Retina (tissue), 1 donor: ENCODE measurements at regions not wholly inside any gene's neighbourhood (a gene's known extent, or its start where the extent isn't known, plus 50 kb on each side); places are given as distances from the start of the nearest gene placed in this dataset.

ENCODE experiments used
- DNase-seq: peaks from one replicate; pipeline ENCODE4 v3.0.0-alpha.2; 2016

DNA sequence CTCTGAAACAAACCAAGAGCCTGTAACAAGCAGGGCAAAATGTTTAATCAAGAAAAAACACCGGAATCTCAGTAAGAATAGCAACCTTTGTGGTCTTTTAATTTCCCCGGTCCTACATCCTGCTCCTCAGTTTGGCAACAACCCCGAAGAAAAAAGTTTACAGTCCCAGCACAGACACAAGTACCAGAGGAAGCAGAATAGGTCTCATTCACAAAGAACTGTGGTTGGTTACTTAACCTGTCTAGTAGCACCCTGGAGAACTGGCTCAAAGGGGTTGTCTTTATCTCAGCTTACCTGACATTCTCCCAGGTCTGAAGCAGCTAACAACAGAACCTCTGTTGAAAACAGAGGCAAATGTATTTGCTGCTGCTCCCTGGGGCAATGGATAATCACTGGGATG lies 399.3 kb downstream of the AJAP1 start:
- DNase-seq: no peak

DNA sequence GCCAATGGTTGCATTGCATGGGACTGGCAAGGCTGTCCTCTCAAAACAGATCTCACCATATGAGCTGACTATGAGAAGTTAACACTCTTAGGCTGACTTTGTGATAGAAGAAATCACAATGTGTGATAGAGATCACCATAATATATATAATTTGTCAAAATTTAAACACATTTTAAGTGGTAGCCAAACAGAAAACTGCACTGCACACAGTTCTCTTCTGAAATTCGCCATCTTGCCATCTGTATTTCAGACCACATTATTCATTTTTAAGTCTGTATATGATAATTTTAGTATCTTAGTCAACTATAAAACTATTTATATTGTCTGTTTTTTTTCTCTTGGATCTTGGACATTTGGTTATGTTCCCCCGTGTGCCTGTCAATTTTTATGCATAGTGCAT lies 374.7 kb downstream of the AJAP1 start:
- no peak for DNase-seq

DNA sequence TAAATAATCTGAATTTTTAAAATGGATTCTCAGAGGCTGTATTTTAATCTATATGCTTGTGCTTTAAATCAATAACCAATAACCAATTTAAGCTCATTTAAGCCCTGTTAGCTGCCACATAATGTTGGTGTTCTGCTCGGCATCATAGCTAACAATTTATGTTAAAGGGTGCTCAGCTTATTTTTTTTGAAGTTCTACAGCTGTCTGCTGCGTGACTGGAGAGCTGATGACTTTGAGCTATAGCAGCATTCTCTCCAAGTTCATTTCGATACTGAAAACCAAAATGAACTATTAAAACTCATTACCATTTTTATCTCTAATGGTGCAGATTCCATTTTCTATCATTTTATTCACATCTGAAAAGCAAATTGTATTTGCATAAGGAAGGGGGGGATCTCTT lies 357.8 kb downstream of the AJAP1 start:
- DNase-seq: no peak

GRCh38 chr1:5010656-5011055 lies 356.2 kb downstream of the AJAP1 start:
- peak; percentile 37 for DNase-seq

- DNase-seq: peak; percentile 11
Observed at GRCh38 chr1:5010236-5010635, 355.8 kb downstream of the AJAP1 start.

- DNase-seq: no peak
Observed at GRCh38 chr1:5009376-5010065, 355.1 kb downstream of the AJAP1 start.

DNA sequence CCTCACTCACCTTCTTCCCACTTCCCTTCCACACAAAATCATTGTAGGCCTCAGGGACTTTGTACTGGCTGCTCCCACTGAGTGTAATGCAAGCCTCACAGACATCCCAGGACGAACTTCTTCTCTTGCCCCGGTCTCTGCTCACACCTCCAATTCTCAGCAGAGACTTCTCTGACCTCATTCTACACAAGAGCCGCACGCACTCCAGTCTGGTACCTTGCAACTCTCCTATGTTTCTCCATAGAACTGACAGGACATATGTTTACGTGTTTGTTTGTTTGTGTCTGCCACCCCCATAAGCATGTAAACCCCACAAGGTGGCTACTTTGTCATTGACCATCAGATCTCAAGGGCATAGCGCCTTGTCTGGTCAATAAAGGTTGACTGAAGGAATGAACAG lies 350.8 kb downstream of the AJAP1 start:
- no peak for DNase-seq

GRCh38 chr1:5002676-5003075 lies 348.3 kb downstream of the AJAP1 start:
- DNase-seq: no peak

- no peak for DNase-seq
Observed at GRCh38 chr1:5001466-5001865, 347.1 kb downstream of the AJAP1 start.

- no peak for DNase-seq
Observed at GRCh38 chr1:4986306-4986705, 331.9 kb downstream of the AJAP1 start.

GRCh38 chr1:4984841-4985240 lies 330.4 kb downstream of the AJAP1 start:
- no peak for DNase-seq

DNA sequence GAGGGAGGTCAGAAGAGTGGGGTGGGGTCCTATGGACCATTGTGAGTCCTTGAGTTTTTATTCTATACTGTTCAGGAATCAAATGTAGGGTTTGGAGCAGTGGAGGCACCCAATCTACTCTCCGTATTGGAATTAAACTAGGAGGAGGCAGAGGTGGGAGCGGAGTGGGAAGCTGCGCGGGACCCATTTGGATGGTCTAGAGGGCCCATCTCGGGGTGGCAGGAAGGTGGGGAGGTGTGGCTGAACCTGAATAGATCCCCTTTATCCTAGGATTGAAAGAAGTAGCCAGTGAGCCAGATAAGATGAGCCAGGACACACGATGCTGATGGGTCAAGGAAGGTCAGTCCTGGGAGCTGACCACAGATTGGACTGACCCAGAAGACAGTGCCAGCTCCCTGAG lies 325.8 kb downstream of the AJAP1 start:
- DNase-seq: no peak

GRCh38 chr1:4978660-4979390 lies 324.4 kb downstream of the AJAP1 start:
- no peak for DNase-seq

DNA sequence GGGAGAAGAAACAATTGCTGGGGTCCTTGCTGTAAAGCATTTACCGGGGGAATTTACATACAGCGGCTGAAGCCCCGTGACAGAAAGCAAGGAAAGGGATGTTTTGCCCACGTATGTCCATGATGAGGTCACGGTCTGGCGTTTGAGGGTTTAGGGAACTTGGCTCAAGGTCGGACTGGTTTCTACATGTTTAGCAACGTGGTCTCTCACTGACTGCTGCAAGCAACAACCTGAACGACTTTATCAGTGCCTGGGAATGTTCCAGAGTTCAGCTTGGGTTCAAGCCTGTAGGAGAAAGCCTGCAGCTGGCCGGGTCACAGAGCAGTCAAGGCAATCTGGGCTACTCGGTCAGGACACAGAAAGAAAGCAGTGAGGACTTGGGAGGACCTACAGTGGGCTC lies 323.3 kb downstream of the AJAP1 start:
- no peak for DNase-seq

DNA sequence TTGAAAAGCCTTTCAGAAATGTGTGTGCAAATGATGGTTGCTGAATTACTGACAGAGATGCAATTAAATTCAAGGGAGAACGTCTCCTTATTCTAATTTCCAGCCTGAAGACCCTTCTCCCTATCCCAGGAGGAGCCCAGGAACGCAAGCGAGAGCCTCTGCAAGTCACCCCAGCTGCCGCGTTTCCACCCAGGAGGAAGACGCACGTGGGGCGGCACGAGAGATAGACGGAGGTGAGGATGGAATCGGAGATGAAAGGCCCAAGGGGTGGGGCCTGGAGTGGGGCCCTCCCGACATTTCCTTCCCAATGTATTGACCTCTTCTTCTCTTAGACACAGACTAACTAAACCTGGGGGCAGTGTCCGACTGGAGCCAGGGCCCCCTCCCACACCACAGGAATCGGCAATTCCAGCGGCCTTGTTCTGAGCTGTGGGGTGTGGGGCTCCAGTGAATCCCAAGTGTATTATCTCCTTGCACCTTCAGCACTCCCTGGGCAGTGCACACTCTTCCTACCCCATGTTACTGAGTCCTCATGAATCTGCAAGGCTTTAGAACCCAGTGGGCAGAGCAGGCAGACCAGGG lies 322.5 kb downstream of the AJAP1 start:
- DNase-seq: no peak

DNA sequence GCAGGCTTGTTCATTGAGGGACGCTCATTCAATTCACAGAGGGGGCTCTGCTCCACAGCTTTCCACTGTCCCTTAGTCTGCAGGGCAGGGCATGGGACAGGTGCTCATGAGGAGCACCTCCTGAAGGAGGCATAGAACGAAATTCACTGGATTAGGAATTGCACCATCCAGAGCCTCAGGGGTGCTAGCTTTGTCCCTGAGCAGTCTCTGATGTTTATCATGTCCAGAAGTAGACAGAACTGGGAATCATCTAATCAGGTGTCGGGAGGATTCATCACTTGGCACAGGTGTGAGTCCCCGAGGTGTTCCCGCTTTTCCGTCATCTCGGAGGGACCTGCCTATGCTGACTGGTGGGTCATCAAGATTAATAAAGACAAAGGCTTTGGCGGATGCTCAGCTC lies 321.4 kb downstream of the AJAP1 start:
- DNase-seq: no peak

DNA sequence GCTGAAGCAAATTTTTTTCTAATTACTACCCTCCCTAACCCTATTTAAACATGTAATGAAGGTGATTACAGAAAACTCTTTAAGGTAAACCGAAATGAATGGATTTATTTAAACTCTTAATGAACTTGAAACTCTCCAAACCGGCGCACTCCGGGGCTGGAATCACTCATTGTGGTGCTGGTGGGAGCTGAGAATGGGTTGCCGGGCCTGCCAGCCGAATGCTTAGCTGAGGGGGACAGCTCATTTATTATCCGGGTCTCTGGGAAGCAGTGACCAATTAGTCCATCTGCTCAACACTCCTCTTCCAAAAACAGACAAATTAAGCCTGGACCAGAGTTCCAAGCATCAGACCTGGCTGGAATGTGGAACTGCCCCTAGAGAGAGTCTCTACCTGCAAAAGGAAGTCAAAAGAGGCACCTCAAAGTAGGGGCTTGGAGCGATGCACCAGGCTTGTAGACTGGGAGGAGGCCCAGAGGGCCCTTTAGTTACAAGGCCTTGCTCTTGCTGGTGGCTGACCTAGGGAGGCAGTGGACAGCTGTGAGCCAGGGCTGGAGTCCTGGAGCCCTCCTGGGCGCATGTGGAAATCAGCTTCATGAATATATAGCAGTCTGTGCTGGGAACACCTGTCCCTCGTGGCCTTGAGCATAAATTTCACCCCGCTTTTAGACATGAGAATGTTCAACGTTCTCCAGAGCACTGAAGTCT lies 320.7 kb downstream of the AJAP1 start:
- no peak for DNase-seq

- DNase-seq: no peak
Observed at GRCh38 chr1:4973341-4973740, 318.9 kb downstream of the AJAP1 start.

GRCh38 chr1:4972761-4973320 lies 318.4 kb downstream of the AJAP1 start:
- no peak for DNase-seq

- no peak for DNase-seq
Observed at GRCh38 chr1:4971666-4972065, 317.3 kb downstream of the AJAP1 start.

- DNase-seq: no peak
Observed at GRCh38 chr1:4970532-4970931, 316.1 kb downstream of the AJAP1 start.

DNA sequence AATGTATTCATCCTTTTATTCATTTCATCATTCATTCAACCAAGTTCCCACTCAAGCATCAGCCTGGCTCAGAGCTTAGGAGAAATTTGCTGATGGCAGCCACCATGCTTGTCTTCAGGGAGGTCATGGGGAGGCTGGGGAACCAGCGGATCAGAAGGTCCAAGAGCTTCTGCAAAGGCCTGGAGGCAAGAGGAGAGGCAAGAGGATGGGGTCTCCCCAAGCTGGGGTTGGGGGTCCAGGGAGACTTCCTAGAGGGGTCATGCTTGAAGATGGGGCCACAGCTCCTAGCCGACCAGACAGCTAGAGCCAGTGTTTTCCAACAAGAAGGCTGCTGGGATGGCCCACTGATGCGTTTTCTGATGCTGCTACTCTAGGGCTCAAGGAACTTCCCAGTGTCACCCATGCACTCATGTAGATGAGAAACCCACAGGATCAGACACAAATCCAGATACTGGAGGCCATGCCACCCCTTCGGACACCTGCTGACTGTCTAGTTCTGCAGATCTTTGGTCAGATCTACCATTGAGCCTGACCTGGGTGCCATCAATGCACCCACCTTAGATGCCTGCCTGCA lies 315.2 kb downstream of the AJAP1 start:
- no peak for DNase-seq
